Smooth muscle cell (in vitro differentiated cells): ENCODE measurements at regions not wholly inside any gene's neighbourhood (a gene's known extent, or its start where the extent isn't known, plus 50 kb on each side); places are given as distances from the start of the nearest gene placed in this dataset.

Experiments used
- DNase-seq: peaks from one replicate; lab custom pipeline; 2025; ENCODE audit not compliant: unreplicated experiment; lab: John Stamatoyannopoulos, UW
- H2AFZ ChIP-seq: fragments of 200-600 bp; sonication (generic); 2 replicates; pipeline ENCODE4 v1.6.0; 2016; ENCODE audit warnings: antibody characterized with exemption, low read depth, mild to moderate bottlenecking
- H3F3A ChIP-seq: fragments of 200-600 bp; sonication (generic); 2 replicates; pipeline ENCODE4 v1.6.0; 2017; ENCODE audit warnings: antibody characterized with exemption, low read depth
- H3K27ac ChIP-seq: fragments of 200-600 bp; sonication (generic); 2 replicates; pipeline ENCODE4 v1.5.1; 2016; ENCODE audit warnings: low read depth, mild to moderate bottlenecking
- H3K27me3 ChIP-seq: fragments of 200-600 bp; sonication (generic); 2 replicates; pipeline ENCODE4 v1.6.1; 2016; ENCODE audit warnings: low read depth, mild to moderate bottlenecking
- H3K36me3 ChIP-seq: fragments of 200-600 bp; sonication (generic); 2 replicates; pipeline ENCODE4 v1.5.1; 2016; ENCODE audit warnings: low read depth
- H3K4me1 ChIP-seq: fragments of 200-600 bp; sonication (generic); 2 replicates; pipeline ENCODE4 v1.5.1; 2016; ENCODE audit warnings: low read depth
- H3K4me2 ChIP-seq: fragments of 200-600 bp; sonication (generic); 2 replicates; pipeline ENCODE4 v1.6.0; 2016; ENCODE audit warnings: mild to moderate bottlenecking
- H3K4me3 ChIP-seq: fragments of 200-600 bp; sonication (generic); 2 replicates; pipeline ENCODE4 v1.5.1; 2016; ENCODE audit warnings: mild to moderate bottlenecking
- H3K79me2 ChIP-seq: fragments of 200-600 bp; sonication (generic); 2 replicates; pipeline ENCODE4 v1.6.0; 2016; ENCODE audit warnings: low read depth, mild to moderate bottlenecking
- H3K9ac ChIP-seq: fragments of 200-600 bp; sonication (generic); 2 replicates; pipeline ENCODE4 v1.6.0; 2016; ENCODE audit warnings: low read depth
- H3K9me3 ChIP-seq: fragments of 200-600 bp; sonication (generic); replicated peaks from 2 replicates; pipeline ENCODE4 v1.5.1; 2016; ENCODE audit warnings: low read depth
- H4K20me1 ChIP-seq: fragments of 200-600 bp; sonication (generic); 2 replicates; pipeline ENCODE4 v1.6.0; 2016; ENCODE audit warnings: low read depth
- WGBS: methylation state at CpG from one replicate; pipeline ENCODE4 v1.1.7; 2016; ENCODE audit warnings: low lambda C conversion rate; 5-methylcytosine and 5-hydroxymethylcytosine counted together
- TF ChIP-seq, protein P1 (sequence below): fragments of 200-600 bp; sonication (generic); IDR thresholded peaks from 2 replicates; pipeline ENCODE4 v1.5.1; 2017; ENCODE audit warnings: borderline replicate concordance, mild to moderate bottlenecking, antibody characterized with exemption; ENCODE audit not compliant: insufficient read depth, poor library complexity, severe bottlenecking

GRCh38 chr2:15738943-15739342 lies 147.3 kb downstream of the DDX1 start:
- Histone ChIP-seq H3K4me3 (no peak overlapping the region), H3K36me3 (no peaks in the 10 kb centered on the region), H2AFZ (no peak overlapping the region), H4K20me1 (no peaks in the 10 kb centered on the region), H3K27ac (no peak overlapping the region), H3K9me3 (no peaks in the 10 kb centered on the region), H3K4me1 (peaks cover 8% of the 10 kb centered on the region), H3F3A (peaks cover 4% of the 10 kb centered on the region), H3K9ac (no peak overlapping the region), H3K27me3 (no peaks in the 10 kb centered on the region), H3K4me2 (no peak overlapping the region), H3K79me2 (no peaks in the 10 kb centered on the region)
- no peak for DNase-seq
- TF ChIP-seq, protein P1, sequence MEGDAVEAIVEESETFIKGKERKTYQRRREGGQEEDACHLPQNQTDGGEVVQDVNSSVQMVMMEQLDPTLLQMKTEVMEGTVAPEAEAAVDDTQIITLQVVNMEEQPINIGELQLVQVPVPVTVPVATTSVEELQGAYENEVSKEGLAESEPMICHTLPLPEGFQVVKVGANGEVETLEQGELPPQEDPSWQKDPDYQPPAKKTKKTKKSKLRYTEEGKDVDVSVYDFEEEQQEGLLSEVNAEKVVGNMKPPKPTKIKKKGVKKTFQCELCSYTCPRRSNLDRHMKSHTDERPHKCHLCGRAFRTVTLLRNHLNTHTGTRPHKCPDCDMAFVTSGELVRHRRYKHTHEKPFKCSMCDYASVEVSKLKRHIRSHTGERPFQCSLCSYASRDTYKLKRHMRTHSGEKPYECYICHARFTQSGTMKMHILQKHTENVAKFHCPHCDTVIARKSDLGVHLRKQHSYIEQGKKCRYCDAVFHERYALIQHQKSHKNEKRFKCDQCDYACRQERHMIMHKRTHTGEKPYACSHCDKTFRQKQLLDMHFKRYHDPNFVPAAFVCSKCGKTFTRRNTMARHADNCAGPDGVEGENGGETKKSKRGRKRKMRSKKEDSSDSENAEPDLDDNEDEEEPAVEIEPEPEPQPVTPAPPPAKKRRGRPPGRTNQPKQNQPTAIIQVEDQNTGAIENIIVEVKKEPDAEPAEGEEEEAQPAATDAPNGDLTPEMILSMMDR, result no peak
- 93% methylated on average over 5 of the region's 5 CpGs for WGBS

GRCh38 chr2:15744820-15745219 lies 153.2 kb downstream of the DDX1 start:
- 90% methylated on average over 5 of the region's 5 CpGs for WGBS
- H3K27ac ChIP-seq, result no peak overlapping the region
- no peaks in the 10 kb centered on the region for H3K79me2 ChIP-seq
- H3K4me2 ChIP-seq, result no peak overlapping the region
- H3F3A ChIP-seq, result no peaks in the 10 kb centered on the region
- TF ChIP-seq, protein P1, result no peak
- DNase-seq, result no peak
- no peaks in the 10 kb centered on the region for H4K20me1 ChIP-seq
- H3K9ac ChIP-seq, result no peak overlapping the region
- no peaks in the 10 kb centered on the region for H3K36me3 ChIP-seq
- H3K4me3 ChIP-seq, result no peak overlapping the region
- no peaks in the 10 kb centered on the region for H3K9me3 ChIP-seq
- no peaks in the 10 kb centered on the region for H3K27me3 ChIP-seq
- peaks cover 14% of the 10 kb centered on the region for H3K4me1 ChIP-seq
- no peak overlapping the region for H2AFZ ChIP-seq

GRCh38 chr2:15745350-15745749 lies 153.7 kb downstream of the DDX1 start:
- TF ChIP-seq, protein P1, result no peak
- H3K36me3 ChIP-seq, result no peaks in the 10 kb centered on the region
- no peak overlapping the region for H3K27ac ChIP-seq
- H3F3A ChIP-seq, result no peaks in the 10 kb centered on the region
- 65% methylated on average over 3 of the region's 3 CpGs for WGBS
- no peaks in the 10 kb centered on the region for H3K27me3 ChIP-seq
- H2AFZ ChIP-seq, result no peak overlapping the region
- H3K4me2 ChIP-seq, result no peak overlapping the region
- H3K4me1 ChIP-seq, result peaks cover 14% of the 10 kb centered on the region
- no peaks in the 10 kb centered on the region for H3K9me3 ChIP-seq
- H3K79me2 ChIP-seq, result no peaks in the 10 kb centered on the region
- no peak overlapping the region for H3K4me3 ChIP-seq
- no peak for DNase-seq
- no peak overlapping the region for H3K9ac ChIP-seq
- no peaks in the 10 kb centered on the region for H4K20me1 ChIP-seq

DNA sequence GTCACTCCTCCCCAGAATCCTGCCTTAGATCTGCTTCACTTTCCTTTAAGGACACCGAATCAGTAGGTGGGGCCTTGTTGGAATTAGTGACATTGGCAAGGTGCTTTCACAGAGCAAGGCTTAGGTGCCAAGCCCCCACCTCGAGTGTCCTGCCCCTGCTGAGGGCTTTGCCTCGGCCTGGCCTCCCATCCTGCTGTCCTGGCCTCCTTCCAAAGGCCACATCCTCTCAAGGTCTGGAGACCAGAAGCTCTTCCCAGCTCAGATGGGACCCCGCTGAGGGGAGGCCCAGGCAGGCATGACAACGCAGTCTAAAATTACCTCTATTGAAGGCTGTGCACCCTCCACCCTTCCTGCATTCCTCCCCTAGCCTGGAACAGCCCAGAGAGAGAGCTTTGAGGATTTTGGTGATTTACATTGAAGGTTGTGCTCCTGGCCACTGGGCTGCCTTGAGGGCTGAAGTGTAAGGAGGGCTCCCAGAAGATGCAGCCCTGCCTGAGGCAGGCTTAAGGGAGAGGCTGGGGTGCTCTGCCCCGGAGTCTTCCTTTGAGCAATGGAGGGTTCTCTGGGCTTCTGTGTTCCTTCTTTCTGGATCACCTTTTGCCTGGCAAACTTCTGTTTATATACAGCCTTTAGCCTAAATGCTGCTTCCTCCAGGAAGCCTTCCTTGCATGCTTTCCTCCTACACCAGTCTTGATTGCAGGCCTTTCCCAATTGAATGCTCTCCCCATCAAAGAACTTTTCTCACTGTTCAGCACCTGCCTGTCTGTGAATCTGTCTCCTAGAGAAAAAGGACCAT lies 154.4 kb downstream of the DDX1 start:
- TF ChIP-seq, protein P1, result no peak
- Histone ChIP-seq H3K4me3 (no peak overlapping the region), H3K36me3 (no peaks in the 10 kb centered on the region), H3F3A (no peaks in the 10 kb centered on the region), H3K27ac (no peak overlapping the region), H3K79me2 (no peaks in the 10 kb centered on the region), H3K4me1 (peaks cover 14% of the 10 kb centered on the region), H4K20me1 (no peaks in the 10 kb centered on the region), H3K27me3 (no peaks in the 10 kb centered on the region), H3K4me2 (no peak overlapping the region), H3K9ac (no peak overlapping the region), H2AFZ (no peak overlapping the region), H3K9me3 (no peaks in the 10 kb centered on the region)
- DNase-seq, result no peak
- 86% methylated on average over 6 of the region's 6 CpGs for WGBS
